ENCODE measurements at regions not wholly inside any gene's neighbourhood (a gene's known extent, or its start where the extent isn't known, plus 50 kb on each side); places are given as distances from the start of the nearest gene placed in this dataset.

DNA sequence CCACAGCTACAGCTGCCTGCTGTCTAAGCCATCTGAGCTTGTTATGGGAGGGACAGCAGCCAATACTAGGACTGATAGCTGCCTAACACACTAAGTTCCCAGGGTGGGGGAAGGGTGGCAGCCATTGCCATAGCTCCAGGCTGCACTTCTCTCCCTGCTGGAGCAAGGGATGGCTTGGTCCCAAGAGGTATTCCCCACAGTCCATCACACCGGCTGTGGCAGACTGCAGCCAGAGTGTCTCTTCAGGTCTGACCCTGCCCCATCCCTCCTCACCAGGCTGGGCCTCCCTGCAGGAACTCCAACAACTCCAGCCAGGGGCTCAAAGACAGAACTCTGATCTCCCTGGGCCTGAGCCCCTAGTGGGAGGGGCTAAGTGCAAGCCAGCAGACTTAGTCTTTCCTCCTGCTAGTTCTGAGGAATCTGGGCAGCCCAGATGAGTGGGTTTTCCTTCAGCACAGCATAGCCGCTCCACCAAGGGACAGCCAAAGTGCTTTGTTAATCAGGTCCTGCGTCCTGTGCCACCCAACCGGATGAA lies 632.1 kb downstream of the SOCS6 start:
- TF ChIP-seq, protein P1, sequence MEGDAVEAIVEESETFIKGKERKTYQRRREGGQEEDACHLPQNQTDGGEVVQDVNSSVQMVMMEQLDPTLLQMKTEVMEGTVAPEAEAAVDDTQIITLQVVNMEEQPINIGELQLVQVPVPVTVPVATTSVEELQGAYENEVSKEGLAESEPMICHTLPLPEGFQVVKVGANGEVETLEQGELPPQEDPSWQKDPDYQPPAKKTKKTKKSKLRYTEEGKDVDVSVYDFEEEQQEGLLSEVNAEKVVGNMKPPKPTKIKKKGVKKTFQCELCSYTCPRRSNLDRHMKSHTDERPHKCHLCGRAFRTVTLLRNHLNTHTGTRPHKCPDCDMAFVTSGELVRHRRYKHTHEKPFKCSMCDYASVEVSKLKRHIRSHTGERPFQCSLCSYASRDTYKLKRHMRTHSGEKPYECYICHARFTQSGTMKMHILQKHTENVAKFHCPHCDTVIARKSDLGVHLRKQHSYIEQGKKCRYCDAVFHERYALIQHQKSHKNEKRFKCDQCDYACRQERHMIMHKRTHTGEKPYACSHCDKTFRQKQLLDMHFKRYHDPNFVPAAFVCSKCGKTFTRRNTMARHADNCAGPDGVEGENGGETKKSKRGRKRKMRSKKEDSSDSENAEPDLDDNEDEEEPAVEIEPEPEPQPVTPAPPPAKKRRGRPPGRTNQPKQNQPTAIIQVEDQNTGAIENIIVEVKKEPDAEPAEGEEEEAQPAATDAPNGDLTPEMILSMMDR (IDR thresholded peaks at IDR 0.05), result no peak
- no peak for TF ChIP-seq POLR2AphosphoS5 (IDR thresholded peaks at IDR 0.05; ENCODE audit: low read depth, low read length)
- TF ChIP-seq TCF7L2 (IDR thresholded peaks at IDR 0.05; ENCODE audit: low read depth, low read length), result no peak
- TF ChIP-seq, protein P2, sequence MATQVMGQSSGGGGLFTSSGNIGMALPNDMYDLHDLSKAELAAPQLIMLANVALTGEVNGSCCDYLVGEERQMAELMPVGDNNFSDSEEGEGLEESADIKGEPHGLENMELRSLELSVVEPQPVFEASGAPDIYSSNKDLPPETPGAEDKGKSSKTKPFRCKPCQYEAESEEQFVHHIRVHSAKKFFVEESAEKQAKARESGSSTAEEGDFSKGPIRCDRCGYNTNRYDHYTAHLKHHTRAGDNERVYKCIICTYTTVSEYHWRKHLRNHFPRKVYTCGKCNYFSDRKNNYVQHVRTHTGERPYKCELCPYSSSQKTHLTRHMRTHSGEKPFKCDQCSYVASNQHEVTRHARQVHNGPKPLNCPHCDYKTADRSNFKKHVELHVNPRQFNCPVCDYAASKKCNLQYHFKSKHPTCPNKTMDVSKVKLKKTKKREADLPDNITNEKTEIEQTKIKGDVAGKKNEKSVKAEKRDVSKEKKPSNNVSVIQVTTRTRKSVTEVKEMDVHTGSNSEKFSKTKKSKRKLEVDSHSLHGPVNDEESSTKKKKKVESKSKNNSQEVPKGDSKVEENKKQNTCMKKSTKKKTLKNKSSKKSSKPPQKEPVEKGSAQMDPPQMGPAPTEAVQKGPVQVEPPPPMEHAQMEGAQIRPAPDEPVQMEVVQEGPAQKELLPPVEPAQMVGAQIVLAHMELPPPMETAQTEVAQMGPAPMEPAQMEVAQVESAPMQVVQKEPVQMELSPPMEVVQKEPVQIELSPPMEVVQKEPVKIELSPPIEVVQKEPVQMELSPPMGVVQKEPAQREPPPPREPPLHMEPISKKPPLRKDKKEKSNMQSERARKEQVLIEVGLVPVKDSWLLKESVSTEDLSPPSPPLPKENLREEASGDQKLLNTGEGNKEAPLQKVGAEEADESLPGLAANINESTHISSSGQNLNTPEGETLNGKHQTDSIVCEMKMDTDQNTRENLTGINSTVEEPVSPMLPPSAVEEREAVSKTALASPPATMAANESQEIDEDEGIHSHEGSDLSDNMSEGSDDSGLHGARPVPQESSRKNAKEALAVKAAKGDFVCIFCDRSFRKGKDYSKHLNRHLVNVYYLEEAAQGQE (IDR thresholded peaks at IDR 0.05; ENCODE audit: insufficient read depth in 1 of 2, low read depth in 2 of 2, low read length in 1 of 2), result no peak
- TF ChIP-seq SIN3A (IDR thresholded peaks at IDR 0.05; ENCODE audit: borderline replicate concordance, insufficient read depth, low read depth, low read length), result no peak
